K562 (cell line): ENCODE measurements at regions not wholly inside any gene's neighbourhood (a gene's known extent, or its start where the extent isn't known, plus 50 kb on each side); places are given as distances from the start of the nearest gene placed in this dataset.

Source experiments
- ATAC-seq: fragments of 200-7000 bp; cut with Tn5 transposase; 3 replicates; pipeline ENCODE4 v1.9.1; 2020; ENCODE audit warnings: moderate library complexity
- BruUV-seq: library from RNA; stranded (reverse); fragments of 400-500 nt; replicated peaks from 2 replicates; lab custom pipeline; 2021; lab: Mats Ljungman, UMichigan
- CTCF ChIA-PET: fragments of 300-600 bp; formaldehyde crosslinking; extraction: SDS; loops from one replicate; lab custom pipeline; 2021; ENCODE audit warnings: low intra/inter-chr PET ratio; lab: Yijun Ruan, JAX
- POLR2A ChIA-PET: fragments of 300-600, 350-650 bp; sonication (Branson Sonifier 250); formaldehyde crosslinking; extraction: SDS; loops from one replicate; lab custom pipeline; 2021; ENCODE audit warnings: antibody characterized with exemption, inconsistent platforms; lab: Yijun Ruan, JAX
- DNase-seq, 4 experiments: peaks; one replicate each; pipeline versions ENCODE4 v3.0.0 to v3.0.0-alpha.2; 2011 to 2018; ENCODE audit warnings: low spot score in 3 of 4, mixed read lengths in 3 of 4; ENCODE audit errors: extremely low read depth in 1 of 4
- FAIRE-seq: peaks from 2 replicates; lab custom pipeline; 2011; peaks lifted over from hg19 to GRCh38; lab: Jason Lieb, UNC
- H2AFZ ChIP-seq: 2 replicates; pipeline ENCODE4 v1.6.0; 2011; ENCODE audit warnings: low read depth, low read length, control low read depth, inconsistent platforms
- H3K27ac ChIP-seq: fragments of 200-600 bp; 3 replicates; pipeline ENCODE4 v1.8.0; 2011; ENCODE audit warnings: low read depth, mild to moderate bottlenecking, control low read depth, inconsistent platforms, low read length, moderate library complexity, mixed read lengths; ENCODE audit errors: extremely low read depth
- H3K27me3 ChIP-seq, 2 experiments: fragments of 300-600 bp in 1 of 2; 2 replicates in 1 of 2; 3 replicates in 1 of 2; pipeline versions ENCODE4 v1.6.0 to v1.8.0; 2011; ENCODE audit warnings: inconsistent platforms in 2 of 2, low read length in 2 of 2, mild to moderate bottlenecking in 1 of 2, mixed read lengths in 1 of 2, moderate library complexity in 1 of 2; ENCODE audit not compliant: control insufficient read depth in 2 of 2, insufficient read depth in 2 of 2
- H3K36me3 ChIP-seq: fragments of 300-600 bp; 3 replicates; pipeline ENCODE4 v1.8.0; 2011; ENCODE audit warnings: mild to moderate bottlenecking, low read length, inconsistent platforms; ENCODE audit not compliant: control insufficient read depth, insufficient read depth
- H3K4me1 ChIP-seq, 2 experiments: fragments of 200-600 bp in 1 of 2; replicated peaks in 1 of 2; 2 replicates in 1 of 2; 3 replicates in 1 of 2; pipeline versions ENCODE4 v1.5.1 to v1.8.0; 2011; ENCODE audit warnings: inconsistent platforms in 2 of 2, low read length in 2 of 2, mild to moderate bottlenecking in 1 of 2, mixed read lengths in 1 of 2, moderate library complexity in 1 of 2; ENCODE audit not compliant: control insufficient read depth in 2 of 2, insufficient read depth in 2 of 2
- H3K4me2 ChIP-seq: 2 replicates; pipeline ENCODE4 v1.6.1; 2011; ENCODE audit warnings: low read length, control low read depth, inconsistent platforms, mixed read lengths; ENCODE audit not compliant: insufficient read depth
- H3K4me3 ChIP-seq: fragments of 200-600 bp; sonication (generic), shearing (Covaris generic); 2 replicates; pipeline ENCODE4 v1.5.1; 2016; ENCODE audit warnings: control low read depth, inconsistent platforms
- H3K79me2 ChIP-seq: fragments of 200-600 bp; 3 replicates; pipeline ENCODE4 v1.8.0; 2011; ENCODE audit warnings: low read length, inconsistent platforms; ENCODE audit not compliant: control insufficient read depth, insufficient read depth
- H3K9ac ChIP-seq, 2 experiments: 2 replicates each; pipeline versions ENCODE4 v1.6.0 to v1.6.1; 2011; ENCODE audit warnings: low read depth in 2 of 2, low read length in 2 of 2, control low read depth in 1 of 2, inconsistent platforms in 1 of 2, mild to moderate bottlenecking in 1 of 2, mixed read lengths in 1 of 2; ENCODE audit not compliant: insufficient read depth in 1 of 2
- H3K9me1 ChIP-seq: one replicate; pipeline ENCODE4 v1.6.0; 2011; ENCODE audit warnings: inconsistent platforms, mild to moderate bottlenecking, low read length, moderate library complexity; ENCODE audit not compliant: control insufficient read depth, insufficient read depth
- H3K9me3 ChIP-seq: replicated peaks from 2 replicates; pipeline ENCODE4 v1.5.1; 2011; ENCODE audit warnings: low read depth, low read length, inconsistent platforms; ENCODE audit not compliant: control insufficient read depth, insufficient read depth
- H4K20me1 ChIP-seq: replicated peaks from 2 replicates; pipeline ENCODE4 v1.6.1; 2011; ENCODE audit warnings: low read length, inconsistent platforms, mixed read lengths; ENCODE audit not compliant: control insufficient read depth, insufficient read depth
- ATF1 ChIP-seq, 2 experiments: fragments of 450-650 bp in 1 of 2; IDR thresholded peaks; 2 replicates each; pipeline ENCODE4 v1.6.1; 2016; ENCODE audit warnings: missing compliant biosample characterization in 1 of 2, missing genetic modification characterization in 1 of 2
- CBFA2T2 ChIP-seq: fragments of 450-650 bp; conservative IDR thresholded peaks from 2 replicates; pipeline ENCODE4 v1.6.1; 2017; ENCODE audit warnings: mild to moderate bottlenecking
- CBX3 ChIP-seq, 2 experiments: IDR thresholded peaks; 1 replicate in 1 of 2; 2 replicates in 1 of 2; pipeline ENCODE4 v1.6.1; 2012; ENCODE audit warnings: inconsistent platforms in 2 of 2, low read length in 2 of 2, borderline replicate concordance in 1 of 2, control low read depth in 1 of 2
- CC2D1A ChIP-seq: fragments of 450-650 bp; IDR thresholded peaks from 2 replicates; pipeline ENCODE4 v1.6.1; 2017; ENCODE audit warnings: mild to moderate bottlenecking
- CHD2 ChIP-seq: IDR thresholded peaks from 2 replicates; pipeline ENCODE4 v1.6.1; 2011; ENCODE audit warnings: low read depth, low read length
- HNRNPL ChIP-seq: fragments of 200-400 bp; formaldehyde crosslinking; IDR thresholded peaks from 2 replicates; pipeline ENCODE4 v1.6.1; 2017; ENCODE audit warnings: low read depth, mild to moderate bottlenecking, low read length
- MAFK ChIP-seq: IDR thresholded peaks from 2 replicates; pipeline ENCODE4 v1.6.1; 2011; ENCODE audit warnings: low read length, improper control_type of control experiment
- MYBL2 ChIP-seq, 2 experiments: fragments of 450-650 bp in 1 of 2; sonication (generic) in 1 of 2; formaldehyde crosslinking in 1 of 2; IDR thresholded peaks; 2 replicates each; pipeline versions ENCODE4 v1.6.1 to v1.8.1; 2017 to 2022; ENCODE audit warnings: borderline replicate concordance in 1 of 2, inconsistent platforms in 1 of 2, low read depth in 1 of 2, mild to moderate bottlenecking in 1 of 2, missing genetic modification reagents in 1 of 2, moderate library complexity in 1 of 2
- POLR2AphosphoS2 ChIP-seq: IDR thresholded peaks from 2 replicates; pipeline ENCODE4 v1.6.1; 2012; ENCODE audit warnings: low read length, improper control_type of control experiment
- SAFB ChIP-seq: fragments of 200-400 bp; formaldehyde crosslinking; IDR thresholded peaks from 2 replicates; pipeline ENCODE4 v1.6.1; 2017; ENCODE audit warnings: low read depth, low read length, borderline replicate concordance
- SMAD2 ChIP-seq: fragments of 150-350 bp; IDR thresholded peaks from 2 replicates; pipeline ENCODE4 v1.6.1; 2014; ENCODE audit warnings: low read depth, mild to moderate bottlenecking, low read length
- SRSF1 ChIP-seq: fragments of 200-400 bp; formaldehyde crosslinking; IDR thresholded peaks from 2 replicates; pipeline ENCODE4 v1.6.1; 2017; ENCODE audit warnings: mild to moderate bottlenecking, low read depth, low read length, moderate library complexity
- TBL1XR1 ChIP-seq, 2 experiments: IDR thresholded peaks; 2 replicates each; pipeline ENCODE4 v1.6.1; 2012; ENCODE audit warnings: improper control_type of control experiment in 2 of 2, low read length in 2 of 2, mild to moderate bottlenecking in 1 of 2
- ZKSCAN8 ChIP-seq: fragments of 200-800 bp; sonication (Bioruptor generic); IDR thresholded peaks from 2 replicates; pipeline ENCODE4 v1.6.1; 2016; ENCODE audit warnings: missing genetic modification characterization, missing compliant biosample characterization
- ZNF282 ChIP-seq: sonication (generic); formaldehyde crosslinking; IDR thresholded peaks from 2 replicates; pipeline ENCODE4 v1.8.1; 2023; ENCODE audit warnings: missing genetic modification reagents
- WGBS: fragments of 100-300 bp; shearing (Covaris generic); methylation state at CpG from one replicate; pipeline ENCODE4 v1.1.6; 2016; ENCODE audit warnings: low coverage, mixed read lengths; ENCODE audit not compliant: insufficient coverage; ENCODE audit errors: missing lambda C conversion rate; 5-methylcytosine and 5-hydroxymethylcytosine counted together
- in situ Hi-C: fragments of 300-500 bp; cut with MboI; formaldehyde crosslinking; loops from 4 replicates; pipeline ENCODE4 v1.15.0; 2018; ENCODE audit warnings: inconsistent platforms, mixed read lengths
- intact Hi-C: fragments of 100-400 bp; cut with micrococcal nuclease; formaldehyde crosslinking; loops from 2 replicates; pipeline ENCODE4 v1.14.2; 2022
- TF ChIP-seq, protein P1 (sequence below): fragments of 450-650 bp; IDR thresholded peaks from 2 replicates; pipeline ENCODE4 v1.6.1; 2018; ENCODE audit warnings: mild to moderate bottlenecking, low read depth; ENCODE audit not compliant: partially characterized antibody

DNA sequence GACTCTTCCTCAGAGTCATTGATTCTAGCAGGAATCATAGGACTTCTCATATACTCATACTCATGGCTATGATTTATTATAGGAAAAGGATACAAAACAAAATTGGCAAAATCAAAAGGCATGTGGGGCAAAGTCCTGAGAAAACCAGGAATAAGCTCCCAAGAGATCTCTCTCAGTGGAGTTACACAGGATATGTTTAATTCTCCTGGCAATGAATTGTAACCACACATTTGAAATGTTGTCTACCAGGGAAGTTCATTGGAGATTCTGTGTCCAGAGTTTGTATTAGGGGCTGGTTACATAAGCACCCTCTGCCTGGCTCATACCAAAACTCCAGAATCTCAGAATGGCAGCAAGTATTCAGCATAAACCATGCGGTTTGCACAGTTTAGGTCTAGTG lies 63.9 kb downstream of the ADAMTS1 start:
- H3K9ac ChIP-seq = no peak overlapping the region
- no peaks in the 10 kb centered on the region for H3K36me3 ChIP-seq
- H2AFZ ChIP-seq = no peak overlapping the region
- no peaks in the 10 kb centered on the region for H3K9me1 ChIP-seq
- H3K4me1 ChIP-seq = no peaks in the 10 kb centered on the region
- H3K27me3 ChIP-seq = no peaks in the 10 kb centered on the region
- H3K4me2 ChIP-seq = no peak overlapping the region
- no peak for FAIRE-seq
- WGBS = 0% methylated on average over 1 of the region's 1 CpG
- H3K9me3 ChIP-seq = no peaks in the 10 kb centered on the region; the same call in 1 of the 2 replicates
- no peaks in the 10 kb centered on the region for H3K79me2 ChIP-seq
- H3K4me3 ChIP-seq = no peak overlapping the region
- ATAC-seq = no peak
- intact Hi-C loops (no loop called here), in situ Hi-C loops (no loop called here)
- no peak for TF ChIP-seq SMAD2
- no peak for TF ChIP-seq SRSF1
- TF ChIP-seq ZKSCAN8 (CRISPR knock-in tag) = no peak
- no peak for TF ChIP-seq ATF1 (CRISPR knock-in tag; IDR thresholded peaks at IDR 0.05)
- no peak for TF ChIP-seq ATF1 (tag; IDR thresholded peaks at IDR 0.05)
- ChIA-PET CTCF (no interaction called here), POLR2A (no interaction called here)
- H3K27ac ChIP-seq = no peak overlapping the region
- BruUV-seq = no TSS peak
- DNase-seq = no peak
- no peaks in the 10 kb centered on the region for H4K20me1 ChIP-seq

DNA sequence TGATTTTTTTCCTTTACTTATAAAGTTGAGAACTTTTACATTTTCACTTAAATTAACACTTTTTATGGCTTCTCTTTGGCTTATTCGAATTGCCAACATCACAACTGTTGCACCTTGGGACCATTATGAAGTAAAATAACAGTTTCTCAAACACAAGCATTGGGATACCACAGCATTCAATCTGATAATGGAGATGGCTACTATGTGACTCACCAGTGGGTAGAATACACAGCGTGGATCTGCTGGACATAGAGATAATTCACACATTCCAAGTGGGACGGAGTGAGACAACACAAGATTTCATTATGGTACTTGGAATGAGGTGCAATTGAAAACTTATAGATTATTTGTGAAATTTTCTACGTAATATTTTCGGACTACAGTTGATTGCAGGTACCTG lies 68.0 kb downstream of the ADAMTS1 start:
- ATAC-seq (no peak), DNase-seq (no peak), FAIRE-seq (no peak)
- no peak overlapping the region for H3K4me2 ChIP-seq
- H3K4me1 ChIP-seq = no peaks in the 10 kb centered on the region
- no peak overlapping the region for H3K27ac ChIP-seq
- no peak overlapping the region for H3K4me3 ChIP-seq
- H3K27me3 ChIP-seq = no peaks in the 10 kb centered on the region
- CTCF ChIA-PET = no interaction called here
- H3K79me2 ChIP-seq = no peaks in the 10 kb centered on the region
- no peaks in the 10 kb centered on the region; the same call in 1 of the 2 replicates for H3K9me3 ChIP-seq
- no peaks in the 10 kb centered on the region for H4K20me1 ChIP-seq
- no TSS peak for BruUV-seq
- POLR2A ChIA-PET = no interaction called here
- H2AFZ ChIP-seq = no peak overlapping the region
- in situ Hi-C loops = no loop called here
- WGBS = 1% methylated on average over 5 of the region's 5 CpGs
- TF ChIP-seq, protein P1, sequence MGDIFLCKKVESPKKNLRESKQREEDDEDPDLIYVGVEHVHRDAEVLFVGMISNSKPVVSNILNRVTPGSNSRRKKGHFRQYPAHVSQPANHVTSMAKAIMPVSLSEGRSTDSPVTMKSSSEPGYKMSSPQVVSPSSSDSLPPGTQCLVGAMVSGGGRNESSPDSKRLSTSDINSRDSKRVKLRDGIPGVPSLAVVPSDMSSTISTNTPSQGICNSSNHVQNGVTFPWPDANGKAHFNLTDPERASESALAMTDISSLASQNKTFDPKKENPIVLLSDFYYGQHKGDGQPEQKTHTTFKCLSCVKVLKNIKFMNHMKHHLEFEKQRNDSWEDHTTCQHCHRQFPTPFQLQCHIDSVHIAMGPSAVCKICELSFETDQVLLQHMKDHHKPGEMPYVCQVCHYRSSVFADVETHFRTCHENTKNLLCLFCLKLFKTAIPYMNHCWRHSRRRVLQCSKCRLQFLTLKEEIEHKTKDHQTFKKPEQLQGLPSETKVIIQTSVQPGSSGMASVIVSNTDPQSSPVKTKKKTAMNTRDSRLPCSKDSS = no peak
- TF ChIP-seq MAFK = no peak
- TF ChIP-seq CBX3 (IDR thresholded peaks at IDR 0.05; ENCODE audit: borderline replicate concordance in 1 of 2, low read length in 2 of 2) = no peak
- no peak for TF ChIP-seq CHD2
- no peak for TF ChIP-seq ZNF282 (CRISPR knock-in tag)
- TF ChIP-seq HNRNPL = no peak
- TF ChIP-seq SAFB = no peak
- TF ChIP-seq POLR2AphosphoS2 = no peak
- TF ChIP-seq MYBL2 (IDR thresholded peaks at IDR 0.05; ENCODE audit: low read depth) = no peak
- no peak for TF ChIP-seq MYBL2 (CRISPR knock-in tag; IDR thresholded peaks at IDR 0.05; ENCODE audit: borderline replicate concordance)
- no peak for TF ChIP-seq TBL1XR1 (IDR thresholded peaks at IDR 0.05; ENCODE audit: low read length in 2 of 2)
- no peak for TF ChIP-seq CC2D1A
- no peak for TF ChIP-seq CBFA2T2
- no peaks in the 10 kb centered on the region for H3K9me1 ChIP-seq
- intact Hi-C loops = no loop called here
- no peak overlapping the region for H3K9ac ChIP-seq
- H3K36me3 ChIP-seq = no peaks in the 10 kb centered on the region
